HG03521 (cell line): ENCODE measurements at regions not wholly inside any gene's neighbourhood (a gene's known extent, or its start where the extent isn't known, plus 50 kb on each side); places are given as distances from the start of the nearest gene placed in this dataset.

Experiments used
- ATAC-seq: cut with Tn5 transposase; IDR thresholded peaks from one replicate; pipeline ENCODE4 v1.9.1; 2021; ENCODE audit warnings: mild to moderate bottlenecking, moderate library complexity; ENCODE audit not compliant: unreplicated experiment

DNA sequence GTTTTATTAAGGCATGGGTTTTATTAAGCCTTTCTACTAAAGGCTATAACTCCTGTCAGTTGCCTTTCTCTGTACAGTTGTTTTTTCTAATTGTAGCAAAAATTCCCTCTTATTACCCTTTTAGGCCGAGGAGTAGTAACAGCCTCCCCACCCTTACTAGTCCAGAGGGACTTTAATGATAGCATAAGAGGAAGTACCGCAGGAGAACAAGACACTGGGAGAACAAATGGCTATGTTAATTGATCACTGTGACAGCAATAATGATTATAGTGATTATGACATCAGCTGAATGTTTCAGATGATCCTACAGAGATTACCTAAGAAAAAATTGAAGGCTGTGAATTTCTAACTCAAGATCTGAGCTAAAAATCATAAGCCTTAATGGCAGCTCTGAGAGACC, 383.0 kb upstream of the PTBP2 start:
- ATAC-seq: no peak

DNA sequence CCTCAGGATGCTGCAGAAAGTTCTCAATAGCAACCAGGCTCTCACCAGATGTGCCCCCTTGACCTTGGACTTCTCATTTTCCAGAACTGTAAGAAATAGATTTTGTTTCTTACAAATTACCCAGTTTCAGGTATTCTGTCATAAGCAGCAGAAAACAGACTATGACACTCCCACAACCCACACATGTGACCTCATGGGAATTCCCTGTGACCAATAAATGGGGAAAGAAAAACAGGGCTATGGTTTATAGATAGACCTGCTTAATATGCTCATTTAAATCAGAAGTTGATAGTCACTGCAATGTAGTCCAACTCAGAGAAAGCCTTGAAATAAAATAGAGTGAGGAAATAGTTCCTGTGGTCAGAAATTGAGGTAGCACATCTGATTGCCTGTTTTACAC, 380.9 kb upstream of the PTBP2 start:
- no peak for ATAC-seq

DNA sequence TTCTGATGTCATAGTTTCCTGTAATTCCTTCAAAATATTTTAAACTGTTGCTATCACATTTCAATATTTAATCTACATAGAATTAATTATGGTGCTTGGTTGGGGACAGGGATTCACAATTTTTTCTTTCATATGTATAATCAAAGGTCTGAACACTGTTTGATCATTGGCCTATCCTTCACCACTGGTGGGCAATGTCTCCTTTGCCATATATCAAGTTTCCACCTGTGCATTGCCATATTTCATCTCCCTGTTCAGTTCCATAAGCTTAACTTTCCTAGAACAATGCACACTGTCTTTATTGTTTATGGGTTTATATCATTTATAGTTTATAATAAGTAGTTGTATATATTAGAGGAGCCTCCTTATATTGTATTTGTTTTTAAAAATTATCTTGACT, 374.9 kb upstream of the PTBP2 start:
- ATAC-seq: no peak

DNA sequence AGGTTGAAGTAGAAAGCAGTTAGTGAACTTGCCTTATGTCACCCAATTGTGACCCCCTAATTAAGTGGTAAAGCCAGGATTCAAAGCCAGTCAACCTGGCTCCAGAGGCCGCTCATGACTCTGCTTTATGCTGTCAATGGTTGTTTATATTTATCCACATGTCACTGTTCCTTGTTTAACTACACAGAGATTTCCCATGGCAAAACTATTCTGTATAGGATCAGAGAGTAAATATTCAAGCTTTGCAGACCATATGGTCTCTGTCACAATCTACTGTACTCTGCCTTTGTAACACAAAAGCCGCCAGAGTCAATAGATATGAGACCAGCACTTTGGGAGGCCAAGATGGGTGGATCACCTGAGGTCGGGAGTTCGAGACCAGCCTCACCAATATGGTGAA, 371.7 kb upstream of the PTBP2 start:
- no peak for ATAC-seq

DNA sequence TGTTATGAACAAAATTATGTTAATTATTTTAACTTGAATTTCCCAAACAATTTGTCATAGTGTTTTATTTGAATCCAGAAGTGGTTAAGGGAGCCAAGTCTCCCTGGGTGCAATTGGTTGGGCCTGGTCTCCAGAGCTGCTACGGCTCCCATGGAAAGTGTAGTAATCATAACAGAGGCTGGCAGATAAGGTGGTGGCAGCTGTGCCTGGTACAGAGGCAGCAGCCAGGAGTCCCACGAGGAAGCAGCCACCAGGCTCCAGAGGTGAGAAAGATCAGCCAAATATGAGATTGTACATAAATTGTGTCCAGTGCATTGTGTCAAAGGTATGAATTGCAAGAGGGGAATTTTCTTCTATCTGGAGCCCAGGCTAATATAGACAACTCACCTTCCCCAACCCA, 368.9 kb upstream of the PTBP2 start:
- no peak for ATAC-seq

DNA sequence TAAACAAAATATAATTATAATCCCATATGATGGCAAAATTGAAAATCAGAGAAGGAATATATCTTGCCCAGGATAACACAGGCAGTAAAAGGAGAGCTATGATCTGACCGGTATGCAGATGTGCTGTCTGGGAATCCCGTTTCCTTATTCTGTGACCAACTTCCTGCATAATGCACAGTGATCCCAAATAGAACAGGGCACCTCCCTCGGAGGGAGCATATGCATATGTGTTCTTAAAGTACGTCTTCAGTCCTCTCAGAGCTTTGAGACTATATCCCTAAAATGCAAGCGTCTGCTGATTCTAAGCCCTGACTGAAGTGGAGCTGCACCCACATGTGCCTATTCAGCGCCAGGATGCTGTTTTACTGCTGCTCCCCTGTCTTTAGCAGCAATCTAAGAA, 366.1 kb upstream of the PTBP2 start:
- no peak for ATAC-seq

DNA sequence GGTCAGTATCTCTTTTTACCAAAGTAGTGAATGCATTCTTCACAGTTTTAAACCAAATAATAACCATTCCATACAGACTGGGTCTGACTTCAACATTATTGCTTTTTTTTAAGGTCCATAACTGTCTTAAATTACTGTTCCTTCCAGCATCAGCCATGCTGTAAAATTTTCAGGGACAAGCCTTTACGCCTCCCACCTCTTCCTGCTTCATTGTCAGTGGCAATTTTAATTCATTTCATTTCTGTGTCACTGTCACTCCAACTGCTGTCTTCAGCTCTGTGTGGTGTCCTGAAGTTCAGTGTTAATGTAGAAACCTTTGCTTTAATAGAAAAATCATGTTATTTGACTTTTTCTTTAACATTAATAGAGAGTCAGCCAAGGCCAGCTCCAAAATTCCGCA, 365.6 kb upstream of the PTBP2 start:
- no peak for ATAC-seq

DNA sequence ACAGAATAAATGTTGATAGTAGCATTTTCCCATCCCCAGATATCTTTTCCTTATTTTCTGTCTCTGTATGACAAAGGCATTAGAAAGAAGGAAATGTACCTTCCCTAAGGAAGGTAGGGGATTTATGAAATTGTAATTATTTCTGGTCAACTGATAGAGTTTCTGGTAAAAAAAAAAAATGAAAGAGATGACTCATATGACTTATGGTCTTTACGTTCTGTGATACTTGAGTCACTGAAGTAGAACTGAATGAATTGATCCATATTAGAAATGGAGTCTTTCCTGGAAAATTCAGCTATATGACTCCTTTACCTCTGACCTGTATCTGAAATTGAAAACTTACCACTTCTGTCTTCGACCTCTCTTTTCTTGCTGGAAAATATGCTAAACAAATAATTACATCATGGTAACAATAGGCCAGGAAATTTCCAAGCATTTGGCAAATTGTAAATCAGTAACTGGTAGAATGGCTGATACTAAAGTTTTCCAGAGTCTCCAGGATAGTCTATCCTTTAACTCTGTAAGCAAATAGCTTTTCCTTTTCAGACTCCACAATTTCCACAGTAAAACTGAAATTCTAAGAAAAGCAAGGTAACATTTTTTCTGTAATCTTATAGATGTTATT, 364.3 kb upstream of the PTBP2 start:
- no peak for ATAC-seq

DNA sequence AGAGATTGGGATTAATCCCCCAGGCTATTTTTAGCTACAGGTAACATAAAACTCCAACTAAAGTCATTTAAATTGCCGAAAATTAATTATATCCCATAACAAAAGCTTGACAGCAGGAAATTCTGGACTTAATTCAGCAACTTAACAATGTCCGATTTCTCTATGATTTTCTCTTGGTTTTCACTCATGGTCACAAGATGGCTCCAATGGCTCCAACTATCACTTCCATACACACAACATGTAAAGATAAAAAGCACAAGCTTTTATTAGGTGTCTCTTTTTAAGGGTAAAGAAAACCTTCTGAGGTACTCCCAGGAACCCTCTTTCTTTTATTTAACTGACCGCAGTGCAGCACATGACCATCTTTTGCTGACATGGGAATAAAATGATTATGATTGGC, 363.5 kb upstream of the PTBP2 start:
- ATAC-seq: no peak

DNA sequence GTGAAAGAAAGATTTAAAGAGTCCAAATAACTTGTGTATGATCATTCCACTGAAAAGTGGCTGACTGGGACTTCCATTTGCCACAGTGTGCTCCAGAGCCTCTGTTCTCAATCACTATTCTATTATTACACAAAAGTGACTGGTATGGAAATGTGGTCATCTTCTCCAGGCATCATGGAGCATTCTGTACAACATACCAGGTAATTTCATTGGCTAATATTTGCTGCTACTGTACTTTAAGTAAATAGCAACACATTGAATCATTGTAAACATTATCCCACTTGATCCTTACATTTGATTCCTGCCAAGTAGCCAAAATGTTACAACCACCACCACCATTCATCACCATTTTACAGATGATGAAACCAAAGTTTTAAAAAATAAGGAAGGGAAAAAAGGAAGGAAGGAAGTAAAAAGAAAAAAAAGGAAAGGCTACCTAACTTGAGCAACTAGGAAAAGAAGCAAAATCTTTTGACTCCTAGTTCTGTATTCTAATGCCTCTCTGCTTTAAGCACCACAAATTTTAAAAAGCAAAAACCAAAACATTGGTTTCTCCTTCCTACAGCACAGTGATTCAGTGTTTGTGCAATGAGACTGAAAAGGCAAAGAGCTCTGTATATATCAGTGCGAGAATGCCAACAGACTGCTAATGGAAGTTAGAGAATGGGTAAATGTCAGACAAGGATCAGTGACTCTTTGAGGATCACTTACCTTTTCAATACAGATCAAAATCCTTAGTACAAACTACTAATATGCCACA, 361.4 kb upstream of the PTBP2 start:
- no peak for ATAC-seq

DNA sequence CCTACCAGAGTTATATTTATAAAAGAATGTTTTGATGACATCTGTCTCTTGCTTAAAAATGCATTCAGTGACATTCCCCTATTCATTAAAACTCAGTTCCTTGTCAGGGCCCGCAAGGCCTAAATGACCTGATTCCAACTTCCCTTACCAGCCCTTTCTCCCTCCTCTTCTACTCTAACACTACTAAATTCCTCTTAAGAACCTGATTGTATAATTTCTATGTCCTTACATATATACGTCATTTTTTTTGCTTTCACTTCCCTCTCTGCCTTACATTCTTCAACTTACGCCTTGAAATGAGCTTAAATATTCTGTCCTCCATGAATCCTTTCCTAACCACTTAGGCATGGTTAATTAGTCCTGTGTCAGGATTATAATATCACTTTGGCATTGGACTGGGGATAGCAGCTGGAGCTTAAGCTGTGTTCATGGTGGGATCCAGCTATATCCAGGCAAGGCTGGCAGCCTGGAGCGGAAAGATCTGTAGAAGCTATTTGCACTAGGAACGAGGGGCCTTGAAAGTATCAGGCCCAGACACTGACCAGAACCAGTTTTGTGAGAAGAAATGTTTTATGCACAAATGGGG, 360.2 kb upstream of the PTBP2 start:
- no peak for ATAC-seq

DNA sequence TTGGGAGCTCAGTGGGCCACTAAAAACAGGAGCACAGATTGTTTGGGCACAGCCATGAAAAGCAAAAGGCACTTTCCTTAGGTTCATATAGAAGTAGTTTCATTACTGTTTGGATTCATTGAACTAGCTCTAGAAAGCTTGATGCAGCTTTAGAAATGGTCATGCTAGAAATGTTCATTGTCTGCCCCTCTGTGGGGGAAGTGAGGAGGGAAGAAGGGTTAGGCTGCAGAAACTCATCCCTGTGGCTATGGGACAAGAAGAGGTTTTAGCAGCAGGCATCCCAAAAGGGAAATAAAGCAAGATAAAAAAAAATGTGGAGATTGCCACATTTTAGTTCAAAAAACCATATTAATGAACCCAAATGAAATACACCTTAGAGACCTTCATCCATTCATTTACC, 359.6 kb upstream of the PTBP2 start:
- no peak for ATAC-seq

DNA sequence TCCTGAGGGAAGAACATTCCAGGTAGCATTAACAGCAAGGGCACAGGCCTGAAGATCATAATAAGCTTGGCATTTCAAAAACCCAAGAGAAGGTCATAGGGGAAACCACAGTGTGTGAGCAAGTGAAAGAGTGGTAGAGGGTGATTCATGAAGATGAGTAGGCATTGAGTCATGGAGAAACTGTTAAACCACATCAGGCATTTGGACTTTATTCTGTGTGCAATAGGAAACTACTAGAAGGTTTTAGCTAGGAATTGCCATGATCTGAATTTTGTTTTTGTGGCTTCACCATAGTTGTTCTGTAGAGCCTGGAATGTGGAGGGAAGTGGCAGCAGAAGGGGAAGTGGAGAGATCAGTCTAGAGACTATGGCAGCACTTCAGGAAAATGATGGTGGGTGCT, 359.0 kb upstream of the PTBP2 start:
- no peak for ATAC-seq

DNA sequence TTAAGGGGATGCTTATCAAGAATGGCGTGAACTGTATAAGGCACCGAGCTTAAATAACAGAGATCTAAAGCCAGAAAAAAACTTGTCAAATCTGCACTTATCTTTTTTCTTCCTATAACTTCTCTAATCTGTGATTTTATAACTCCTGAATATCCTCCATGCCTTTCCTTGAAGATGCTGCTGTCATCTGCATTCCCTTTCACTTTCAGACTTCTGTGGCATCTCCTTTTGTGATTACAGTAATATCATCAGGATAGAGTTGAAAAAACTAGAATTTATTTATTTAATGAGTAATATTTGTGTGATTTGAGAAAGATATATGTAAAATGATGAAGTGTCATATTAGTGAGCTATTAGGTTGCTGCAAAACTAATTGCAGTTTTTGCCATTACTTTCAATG, 357.8 kb upstream of the PTBP2 start:
- no peak for ATAC-seq

DNA sequence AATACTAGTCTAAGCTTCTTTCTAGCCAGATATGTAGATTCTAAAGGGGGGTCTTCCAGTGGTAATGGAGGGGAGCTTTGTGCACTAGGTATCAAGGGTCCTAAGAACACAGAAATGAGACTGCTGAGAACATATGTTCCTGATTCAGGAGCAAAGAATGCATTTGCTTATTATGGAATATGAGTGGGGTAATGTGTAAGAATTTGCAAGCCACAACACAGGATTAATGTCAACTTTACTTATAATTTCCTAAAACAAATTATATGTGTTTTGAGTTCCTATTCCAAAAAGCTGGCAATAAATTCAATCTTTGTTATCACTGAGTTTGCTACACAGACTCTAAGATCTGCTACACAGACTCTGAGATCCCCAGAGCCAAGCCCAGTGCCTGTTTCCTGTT, 357.0 kb upstream of the PTBP2 start:
- no peak for ATAC-seq

DNA sequence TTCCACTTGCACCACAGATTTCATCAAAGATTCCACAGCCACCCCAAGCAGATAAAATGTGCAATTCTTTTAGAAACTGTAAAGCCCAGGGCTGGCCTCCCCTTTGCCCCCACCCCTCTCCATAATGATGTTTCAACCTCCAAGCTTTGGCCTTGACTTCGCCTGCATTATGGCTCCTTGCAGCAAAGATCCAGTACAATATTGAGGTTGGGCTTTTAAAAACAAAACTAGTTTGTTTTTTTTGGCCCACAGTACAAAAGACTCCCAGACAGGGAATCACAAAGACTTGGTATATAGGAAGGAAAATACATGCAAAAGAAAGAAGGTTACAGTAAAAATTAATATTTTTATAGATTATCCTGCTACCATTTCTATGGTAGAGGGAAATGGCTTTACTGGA, 356.5 kb upstream of the PTBP2 start:
- no peak for ATAC-seq

DNA sequence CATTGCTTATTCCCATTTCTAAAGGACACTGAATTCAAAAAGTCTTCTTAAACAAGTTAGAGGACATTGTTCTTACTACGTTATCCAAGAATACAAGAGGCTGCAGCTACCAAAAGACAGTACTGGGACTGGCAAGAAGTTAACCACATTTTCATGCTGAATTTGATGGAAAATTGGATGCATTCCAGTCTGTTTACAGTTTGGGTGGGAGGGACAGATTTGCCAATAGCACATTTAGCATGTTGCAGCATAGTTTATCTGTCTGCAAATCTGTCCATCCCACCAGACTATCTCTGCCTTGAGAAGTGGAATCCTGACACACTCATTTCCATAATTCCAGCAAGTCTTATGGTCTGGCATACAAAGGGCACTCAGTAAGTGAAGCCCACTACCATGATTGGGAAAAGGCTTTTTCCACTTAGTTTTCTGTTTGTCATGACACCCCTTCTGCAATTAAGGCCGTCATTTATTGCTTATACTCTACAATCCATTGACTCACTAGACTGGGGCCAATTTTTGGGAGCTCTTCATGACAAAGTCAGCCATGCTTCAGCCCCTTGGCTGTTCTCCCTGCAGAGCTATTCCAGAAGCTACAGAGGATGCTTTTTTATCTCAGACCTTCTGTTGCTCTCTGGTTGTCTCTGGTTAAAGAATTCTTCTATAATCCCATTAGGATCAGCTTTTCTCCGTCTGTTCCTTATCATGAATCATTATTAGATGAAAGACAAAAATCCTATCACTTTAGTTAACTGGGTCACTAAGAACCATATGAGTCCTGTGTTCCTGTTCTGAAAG, 355.8 kb upstream of the PTBP2 start:
- ATAC-seq: no peak

DNA sequence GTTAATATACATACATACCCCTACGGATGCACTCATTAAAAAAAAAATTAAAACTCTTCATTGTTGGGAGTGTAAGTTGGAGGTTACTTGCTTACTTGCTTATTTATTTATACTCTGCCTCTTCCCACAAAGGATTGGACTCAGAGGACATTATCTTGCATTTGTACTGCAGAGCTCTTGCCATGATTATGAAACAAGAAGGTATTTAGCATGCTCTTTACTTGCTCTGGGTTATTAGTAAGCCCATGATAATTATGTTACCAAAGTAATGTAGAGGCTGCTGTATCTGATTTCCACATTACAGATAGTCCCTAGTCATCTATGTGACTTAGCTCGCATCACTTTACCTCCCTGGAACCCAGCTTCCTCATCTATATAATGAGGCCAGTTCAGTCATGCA, 355.1 kb upstream of the PTBP2 start:
- ATAC-seq: no peak

DNA sequence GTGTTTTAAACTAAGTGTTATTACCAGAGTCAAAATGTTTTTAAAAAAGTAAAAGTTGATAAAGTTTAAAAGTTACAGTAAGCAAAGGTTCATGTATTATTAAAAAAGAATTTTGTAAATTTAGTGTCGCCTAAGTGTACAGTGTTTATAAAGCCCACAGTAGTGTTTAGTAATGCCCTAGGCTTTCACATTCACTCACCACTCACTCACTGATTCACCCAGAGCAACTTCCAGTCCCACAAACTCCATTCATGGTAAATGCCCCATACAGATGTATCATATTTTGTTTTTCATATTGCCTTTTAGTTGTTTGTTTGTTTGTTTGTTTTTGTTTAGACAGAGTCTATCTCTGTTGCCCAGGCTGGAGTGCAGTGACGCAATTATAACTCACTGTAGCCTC, 353.8 kb upstream of the PTBP2 start:
- no peak for ATAC-seq

DNA sequence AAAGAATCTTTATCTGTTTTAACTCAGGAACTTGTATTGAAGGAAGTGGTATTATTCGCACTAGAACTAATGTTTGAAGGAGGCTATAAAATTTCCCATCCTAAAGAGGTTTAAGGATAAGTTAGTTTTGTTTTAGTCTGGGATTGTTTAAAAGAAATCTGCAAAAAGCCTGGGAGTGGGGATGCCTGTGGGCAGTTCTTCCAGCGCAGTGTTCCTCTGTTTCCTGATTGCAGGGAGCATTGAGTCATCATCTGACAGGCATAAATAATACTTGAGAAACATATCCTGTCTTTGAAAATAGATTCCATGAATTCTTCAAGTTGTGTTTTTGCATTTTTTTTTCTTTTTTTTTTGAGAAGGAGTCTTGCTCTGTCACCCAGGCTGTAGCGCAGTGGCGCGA, 350.8 kb upstream of the PTBP2 start:
- no peak for ATAC-seq

DNA sequence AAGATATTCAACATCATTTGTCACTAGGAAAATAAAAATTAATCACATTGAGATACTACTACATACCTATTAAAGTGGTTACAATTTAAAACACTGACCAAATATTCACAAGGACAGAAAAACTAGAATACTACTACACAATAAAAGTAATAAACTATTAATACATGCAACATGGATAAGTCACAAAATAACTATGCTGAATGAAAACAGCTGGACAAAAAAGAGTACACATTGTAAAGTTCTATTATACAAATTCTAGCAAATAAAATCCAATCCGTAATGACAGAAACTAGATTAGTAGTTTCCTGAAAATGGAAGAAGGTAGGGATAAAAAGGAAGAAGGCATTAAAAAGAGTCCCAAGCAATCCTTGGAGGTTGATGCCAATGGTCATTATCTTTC, 348.7 kb upstream of the PTBP2 start:
- ATAC-seq: no peak
